ENCODE measurements at regions not wholly inside any gene's neighbourhood (a gene's known extent, or its start where the extent isn't known, plus 50 kb on each side); places are given as distances from the start of the nearest gene placed in this dataset.

DNA sequence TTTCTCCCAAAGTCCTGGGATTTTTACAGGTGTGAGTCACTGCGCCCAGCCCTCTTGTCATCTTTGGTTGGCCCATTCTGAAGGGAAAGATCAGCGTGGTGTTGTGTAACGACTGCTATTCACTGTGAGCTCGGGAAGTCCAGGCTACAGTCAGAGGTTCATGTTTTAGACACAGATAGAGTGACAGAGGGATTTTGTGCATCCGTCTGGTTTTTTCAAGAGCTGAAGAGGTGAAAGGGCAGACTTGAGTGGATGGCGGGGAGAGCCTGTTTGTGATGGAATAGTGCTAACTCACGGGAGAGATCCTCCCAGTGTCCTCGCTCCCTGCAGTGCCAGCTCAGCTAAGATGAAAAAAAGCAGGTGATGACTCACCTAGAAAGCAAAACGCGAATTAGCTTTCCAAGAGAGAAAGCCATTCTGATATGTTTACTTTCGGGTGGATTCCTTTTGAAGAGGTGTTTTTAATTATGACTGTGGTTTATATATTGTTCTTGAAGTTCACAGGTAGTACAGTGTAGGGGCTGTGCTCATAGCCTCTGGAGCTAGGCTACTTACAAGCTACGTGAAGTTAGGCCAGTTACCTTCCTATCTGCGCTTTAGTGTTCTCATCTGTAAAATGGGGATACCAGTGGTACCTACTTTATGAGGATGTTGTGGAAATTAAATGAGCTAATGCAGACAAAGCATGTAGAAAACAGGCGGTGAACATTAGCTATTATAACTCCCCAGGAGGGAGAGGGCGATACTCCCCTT lies 67.2 kb downstream of the C11orf91 start:
- H3K4me3 ChIP-seq (ENCODE audit: low read depth, low read length): no peak overlapping the region
- no peak for TF ChIP-seq POLR2A (IDR thresholded peaks at IDR 0.05; ENCODE audit: extremely low read depth, insufficient read length)
- TF ChIP-seq, protein P1, sequence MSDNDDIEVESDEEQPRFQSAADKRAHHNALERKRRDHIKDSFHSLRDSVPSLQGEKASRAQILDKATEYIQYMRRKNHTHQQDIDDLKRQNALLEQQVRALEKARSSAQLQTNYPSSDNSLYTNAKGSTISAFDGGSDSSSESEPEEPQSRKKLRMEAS (IDR thresholded peaks at IDR 0.05; ENCODE audit: low read depth, low read length): no peak
- TF ChIP-seq MYC (IDR thresholded peaks at IDR 0.05; ENCODE audit: low read depth, low read length): no peak
- TF ChIP-seq, protein P2, sequence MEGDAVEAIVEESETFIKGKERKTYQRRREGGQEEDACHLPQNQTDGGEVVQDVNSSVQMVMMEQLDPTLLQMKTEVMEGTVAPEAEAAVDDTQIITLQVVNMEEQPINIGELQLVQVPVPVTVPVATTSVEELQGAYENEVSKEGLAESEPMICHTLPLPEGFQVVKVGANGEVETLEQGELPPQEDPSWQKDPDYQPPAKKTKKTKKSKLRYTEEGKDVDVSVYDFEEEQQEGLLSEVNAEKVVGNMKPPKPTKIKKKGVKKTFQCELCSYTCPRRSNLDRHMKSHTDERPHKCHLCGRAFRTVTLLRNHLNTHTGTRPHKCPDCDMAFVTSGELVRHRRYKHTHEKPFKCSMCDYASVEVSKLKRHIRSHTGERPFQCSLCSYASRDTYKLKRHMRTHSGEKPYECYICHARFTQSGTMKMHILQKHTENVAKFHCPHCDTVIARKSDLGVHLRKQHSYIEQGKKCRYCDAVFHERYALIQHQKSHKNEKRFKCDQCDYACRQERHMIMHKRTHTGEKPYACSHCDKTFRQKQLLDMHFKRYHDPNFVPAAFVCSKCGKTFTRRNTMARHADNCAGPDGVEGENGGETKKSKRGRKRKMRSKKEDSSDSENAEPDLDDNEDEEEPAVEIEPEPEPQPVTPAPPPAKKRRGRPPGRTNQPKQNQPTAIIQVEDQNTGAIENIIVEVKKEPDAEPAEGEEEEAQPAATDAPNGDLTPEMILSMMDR (IDR thresholded peaks at IDR 0.05; ENCODE audit: low read depth, low read length): no peak
- no peak for DNase-seq (ENCODE audit: low read depth)

DNA sequence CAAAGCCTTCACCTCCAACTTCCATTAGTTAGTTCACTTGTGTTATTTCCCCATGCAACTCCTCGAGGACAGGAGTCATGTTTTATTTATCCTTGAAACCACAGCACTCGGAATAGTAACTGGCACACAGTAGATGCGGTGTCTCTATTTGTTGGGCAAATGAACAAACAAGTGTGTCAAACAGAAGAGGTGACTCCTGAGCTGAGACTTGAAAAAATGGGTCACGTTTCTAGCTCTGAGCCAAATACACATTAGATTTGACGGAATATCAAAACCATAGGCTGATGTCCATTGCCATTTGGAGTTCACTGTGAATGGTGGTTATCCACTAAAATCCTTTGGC lies 68.9 kb downstream of the C11orf91 start:
- H3K4me3 ChIP-seq (ENCODE audit: low read depth, low read length): no peak overlapping the region
- DNase-seq (ENCODE audit: low read depth): no peak
- TF ChIP-seq, protein P1 (IDR thresholded peaks at IDR 0.05; ENCODE audit: low read depth, low read length): no peak
- no peak for TF ChIP-seq MYC (IDR thresholded peaks at IDR 0.05; ENCODE audit: low read depth, low read length)
- TF ChIP-seq POLR2A (IDR thresholded peaks at IDR 0.05; ENCODE audit: extremely low read depth, insufficient read length): no peak
- TF ChIP-seq, protein P2 (IDR thresholded peaks at IDR 0.05; ENCODE audit: low read depth, low read length): no peak

DNA sequence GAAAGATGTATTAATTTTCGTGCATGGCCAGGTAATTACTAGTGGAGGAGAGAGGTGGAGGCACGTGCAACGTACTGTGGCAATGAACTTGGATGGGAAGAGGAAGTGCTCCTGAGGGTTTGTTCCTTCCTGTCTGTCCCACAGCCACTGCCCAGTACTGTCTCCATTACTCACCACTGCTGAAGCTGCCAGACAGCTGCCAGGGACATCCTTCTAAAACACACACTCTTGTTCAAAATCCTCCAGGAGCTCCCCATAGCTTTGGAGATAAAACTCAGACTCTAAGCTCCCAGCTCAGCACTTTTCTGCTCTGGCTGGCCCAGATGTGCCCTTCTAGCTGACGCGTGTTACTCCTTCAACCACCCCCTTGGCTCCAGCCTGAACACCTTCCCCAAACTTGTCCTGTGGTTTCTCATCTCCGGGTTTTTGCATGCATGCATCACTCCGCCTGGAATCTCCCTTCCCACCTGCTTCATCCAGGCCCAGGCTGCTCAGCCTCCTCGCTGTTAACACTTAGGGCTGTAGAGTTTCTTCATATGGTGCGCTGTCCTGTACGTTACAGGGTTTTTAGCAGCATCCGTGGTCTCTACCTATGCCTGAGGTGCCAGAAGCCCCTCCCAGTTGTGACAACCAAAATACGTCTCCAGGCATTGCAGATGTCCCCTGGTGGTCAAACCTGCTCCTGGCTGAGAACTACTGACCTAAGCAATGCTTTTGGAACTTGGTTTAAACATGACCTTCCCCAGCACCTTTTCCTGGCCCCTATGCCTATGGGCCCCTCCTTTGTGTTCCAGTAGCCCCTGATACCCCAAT lies 69.5 kb downstream of the C11orf91 start:
- DNase-seq (ENCODE audit: low read depth): no peak
- H3K4me3 ChIP-seq (ENCODE audit: low read depth, low read length): no peak overlapping the region
- no peak for TF ChIP-seq MYC (IDR thresholded peaks at IDR 0.05; ENCODE audit: low read depth, low read length)
- TF ChIP-seq POLR2A (IDR thresholded peaks at IDR 0.05; ENCODE audit: extremely low read depth, insufficient read length): no peak
- TF ChIP-seq, protein P1 (IDR thresholded peaks at IDR 0.05; ENCODE audit: low read depth, low read length): no peak
- TF ChIP-seq, protein P2 (IDR thresholded peaks at IDR 0.05; ENCODE audit: low read depth, low read length): no peak

DNA sequence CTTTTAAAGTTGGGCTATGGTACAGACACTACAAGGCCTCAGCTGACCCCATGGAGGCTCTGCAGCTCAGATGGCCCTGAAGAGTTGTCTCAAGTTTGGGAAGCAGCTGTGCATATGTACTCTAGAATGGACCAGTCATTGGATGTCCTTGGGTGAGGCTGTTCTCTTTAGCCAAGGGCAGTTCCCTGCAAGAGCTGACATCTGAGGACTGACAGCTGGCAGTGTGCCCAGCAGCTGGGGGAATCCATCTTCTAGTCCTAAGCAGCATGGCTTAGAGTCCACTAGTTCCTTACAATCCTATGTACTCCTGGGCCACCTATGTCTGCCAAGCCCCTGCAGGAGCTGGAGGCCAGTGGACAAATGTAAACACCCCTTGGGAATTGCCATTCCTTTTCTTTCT lies 76.5 kb downstream of the C11orf91 start:
- H3K4me3 ChIP-seq (ENCODE audit: low read depth, low read length): no peak overlapping the region
- TF ChIP-seq MYC (IDR thresholded peaks at IDR 0.05; ENCODE audit: low read depth, low read length): no peak
- TF ChIP-seq, protein P1 (IDR thresholded peaks at IDR 0.05; ENCODE audit: low read depth, low read length): no peak
- TF ChIP-seq, protein P2 (IDR thresholded peaks at IDR 0.05; ENCODE audit: low read depth, low read length): no peak
- no peak for TF ChIP-seq POLR2A (IDR thresholded peaks at IDR 0.05; ENCODE audit: extremely low read depth, insufficient read length)
- DNase-seq (ENCODE audit: low read depth): no peak

DNA sequence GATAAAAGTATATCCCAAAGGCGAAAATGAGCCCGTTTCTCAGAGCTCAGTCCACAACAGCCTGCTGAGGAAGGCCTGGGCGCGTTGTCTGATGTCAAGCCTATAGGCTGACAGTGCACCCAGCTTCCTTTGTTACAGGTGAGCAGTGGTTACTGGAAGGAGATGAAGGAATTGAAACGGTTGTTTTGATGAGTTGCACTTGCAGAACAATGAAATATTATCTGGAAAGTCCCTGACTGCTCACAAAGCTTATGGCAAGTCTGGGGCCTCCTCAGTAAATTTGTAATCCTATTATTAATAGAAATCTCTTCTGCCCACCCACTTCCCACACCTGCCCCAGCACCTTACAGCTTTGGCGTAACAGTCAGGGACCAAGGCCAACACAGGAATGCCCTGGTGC lies 77.8 kb downstream of the C11orf91 start:
- TF ChIP-seq POLR2A (IDR thresholded peaks at IDR 0.05; ENCODE audit: extremely low read depth, insufficient read length) (no peak), MYC (IDR thresholded peaks at IDR 0.05; ENCODE audit: low read depth, low read length) (no peak)
- TF ChIP-seq, protein P2 (IDR thresholded peaks at IDR 0.05; ENCODE audit: low read depth, low read length): no peak
- TF ChIP-seq, protein P1 (IDR thresholded peaks at IDR 0.05; ENCODE audit: low read depth, low read length): no peak
- no peak for DNase-seq (ENCODE audit: low read depth)
- no peak overlapping the region for H3K4me3 ChIP-seq (ENCODE audit: low read depth, low read length)

Measured in NB4 (cell line).